ENCODE measurements at regions not wholly inside any gene's neighbourhood (a gene's known extent, or its start where the extent isn't known, plus 50 kb on each side); places are given as distances from the start of the nearest gene placed in this dataset.

DNA sequence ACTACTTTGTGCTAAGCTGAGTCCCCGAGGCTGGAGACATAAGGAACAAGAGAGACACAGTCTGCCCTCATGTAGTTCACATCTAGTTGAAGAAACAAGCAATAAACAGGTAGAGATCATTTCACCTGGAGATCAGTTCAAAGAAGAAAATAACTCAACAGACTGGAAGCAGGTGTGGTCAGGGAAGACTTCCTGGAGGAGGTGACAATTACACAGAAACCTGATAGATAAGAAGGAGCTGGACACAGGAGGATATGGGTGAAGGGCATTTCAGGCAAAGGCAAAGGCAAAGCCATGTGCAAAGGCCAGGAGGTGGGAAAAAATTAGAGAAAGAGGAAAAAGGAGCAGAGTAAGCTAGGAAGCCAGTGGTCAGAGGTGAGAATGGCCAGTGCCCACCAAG lies 115.6 kb downstream of the MN1 start:
- peaks cover 0 to 5% (median 0%) of the 10 kb centered on the region in 9 donors for H3K9me3 Mint-ChIP-seq
- POLR2A ChIA-PET: no interaction called here
- H3K36me3 Mint-ChIP-seq: peaks cover 0 to 5% (median 0%) of the 10 kb centered on the region in 3 donors
- no peak for ATAC-seq
- H3K4me3 Mint-ChIP-seq: no peak overlapping the region
- no peak overlapping the region for H3K27ac Mint-ChIP-seq
- no peaks in the 10 kb centered on the region for H3K4me1 Mint-ChIP-seq
- peaks cover 0 to 15% (median 6%) of the 10 kb centered on the region in 5 donors for H3K27me3 Mint-ChIP-seq
- peak in 1 of 10 donors; percentile 22 for DNase-seq

GRCh38 chr22:27686534-27686933 lies 115.0 kb downstream of the MN1 start:
- POLR2A ChIA-PET: no interaction called here
- DNase-seq (peak in 1 of 10 donors; percentile 55), ATAC-seq (no peak)
- Mint-ChIP-seq H3K4me3 (no peak overlapping the region), H3K4me1 (no peaks in the 10 kb centered on the region), H3K27me3 (peaks cover 0 to 19% (median 3%) of the 10 kb centered on the region in 5 donors), H3K9me3 (peaks cover 0 to 5% (median 0%) of the 10 kb centered on the region in 9 donors), H3K36me3 (peaks cover 0 to 5% (median 0%) of the 10 kb centered on the region in 3 donors), H3K27ac (no peak overlapping the region)

- no peak overlapping the region for H3K27ac Mint-ChIP-seq
- no peak overlapping the region for H3K4me3 Mint-ChIP-seq
- peaks cover 0 to 5% (median 0%) of the 10 kb centered on the region in 3 donors for H3K36me3 Mint-ChIP-seq
- H3K27me3 Mint-ChIP-seq: peaks cover 0 to 31% (median 4%) of the 10 kb centered on the region in 5 donors
- POLR2A ChIA-PET: no interaction called here
- no peak for ATAC-seq
- DNase-seq: no peak
- H3K9me3 Mint-ChIP-seq: peaks cover 0 to 9% (median under 1%) of the 10 kb centered on the region in 9 donors
- H3K4me1 Mint-ChIP-seq: no peaks in the 10 kb centered on the region
These were observed 113.5 kb downstream of the MN1 start for GRCh38 chr22:27687984-27688545.

GRCh38 chr22:27689664-27690063 lies 111.9 kb downstream of the MN1 start:
- Mint-ChIP-seq H3K27me3 (peaks cover 0 to 36% (median 6%) of the 10 kb centered on the region in 5 donors), H3K27ac (no peak overlapping the region), H3K4me1 (no peaks in the 10 kb centered on the region), H3K36me3 (peaks cover 0 to 5% (median 0%) of the 10 kb centered on the region in 3 donors), H3K9me3 (peaks cover 0 to 9% (median 3%) of the 10 kb centered on the region in 9 donors), H3K4me3 (no peak overlapping the region)
- POLR2A ChIA-PET: no interaction called here
- no peak for DNase-seq
- ATAC-seq: no peak

DNA sequence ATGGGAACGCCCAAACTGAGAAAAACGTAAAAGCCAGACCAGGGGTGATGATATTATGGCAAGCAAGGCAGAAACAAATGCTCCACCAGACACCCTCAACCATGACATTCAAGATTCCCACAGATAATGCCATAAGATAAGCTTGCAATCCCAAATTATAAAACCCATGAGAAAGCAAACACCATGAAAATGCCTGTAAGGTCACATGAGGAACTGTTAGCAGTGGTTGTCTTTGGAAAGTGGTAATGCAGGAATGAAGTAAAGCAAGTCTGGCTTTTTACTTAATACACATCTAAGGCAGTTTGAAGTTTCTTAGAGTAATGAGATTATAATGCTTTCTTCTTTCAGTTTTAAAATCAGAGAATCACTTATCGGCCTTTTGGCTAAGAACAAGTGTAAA lies 111.0 kb downstream of the MN1 start:
- H3K27ac Mint-ChIP-seq: no peak overlapping the region
- H3K9me3 Mint-ChIP-seq: peaks cover 0 to 9% (median 3%) of the 10 kb centered on the region in 9 donors
- H3K4me3 Mint-ChIP-seq: no peak overlapping the region
- no peak for DNase-seq
- H3K36me3 Mint-ChIP-seq: peaks cover 0 to 5% (median 0%) of the 10 kb centered on the region in 3 donors
- H3K27me3 Mint-ChIP-seq: peaks cover 0 to 36% (median 6%) of the 10 kb centered on the region in 5 donors
- no peaks in the 10 kb centered on the region for H3K4me1 Mint-ChIP-seq
- ATAC-seq: no peak
- POLR2A ChIA-PET: no interaction called here

DNA sequence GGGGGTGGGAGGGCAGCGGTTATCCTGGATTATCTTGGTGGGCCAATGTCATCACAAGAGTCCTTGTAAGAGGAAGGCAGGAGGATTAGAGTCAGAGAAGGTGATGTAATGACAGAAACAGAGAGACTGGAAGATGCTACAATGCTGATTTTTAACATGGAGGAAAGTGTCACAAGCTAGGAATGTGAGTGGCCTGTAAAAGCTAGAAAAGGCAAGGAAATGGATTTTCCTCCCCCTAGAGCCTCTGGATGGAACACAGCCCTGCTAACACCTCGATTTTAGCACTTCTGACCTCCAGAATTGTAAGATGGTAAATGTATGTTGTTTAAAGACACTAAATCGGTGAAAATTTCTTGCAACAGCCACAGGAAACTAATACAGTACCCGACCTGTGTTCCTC lies 109.3 kb downstream of the MN1 start:
- no peak overlapping the region for H3K4me3 Mint-ChIP-seq
- H3K27ac Mint-ChIP-seq: no peak overlapping the region
- POLR2A ChIA-PET: no interaction called here
- no peak for ATAC-seq
- H3K9me3 Mint-ChIP-seq: peaks cover 0 to 14% (median 4%) of the 10 kb centered on the region in 9 donors
- no peaks in the 10 kb centered on the region for H3K4me1 Mint-ChIP-seq
- DNase-seq: no peak
- H3K27me3 Mint-ChIP-seq: peaks cover 0 to 36% (median 6%) of the 10 kb centered on the region in 5 donors
- H3K36me3 Mint-ChIP-seq: peaks cover 0 to 5% (median 2%) of the 10 kb centered on the region in 3 donors

- Mint-ChIP-seq H3K4me3 (no peak overlapping the region), H3K9me3 (peaks cover 0 to 21% (median 4%) of the 10 kb centered on the region in 9 donors), H3K4me1 (no peaks in the 10 kb centered on the region), H3K27ac (no peak overlapping the region), H3K27me3 (peaks cover 0 to 35% (median 6%) of the 10 kb centered on the region in 5 donors), H3K36me3 (peaks cover 0 to 5% (median 2%) of the 10 kb centered on the region in 3 donors)
- ATAC-seq: no peak
- DNase-seq: no peak
- POLR2A ChIA-PET: interaction anchor here (0.6 kb wide), 1 partner anchor 1767 kb away, joined by 5 read pairs; no protein-coding TSS in a partner anchor
These were observed 105.6 kb downstream of the MN1 start for GRCh38 chr22:27695925-27696324.

GRCh38 chr22:27697888-27698287 lies 103.7 kb downstream of the MN1 start:
- DNase-seq: no peak
- peaks cover 0 to 16% (median 2%) of the 10 kb centered on the region in 5 donors for H3K27me3 Mint-ChIP-seq
- no peak overlapping the region for H3K27ac Mint-ChIP-seq
- ATAC-seq: no peak
- no peak overlapping the region for H3K4me3 Mint-ChIP-seq
- POLR2A ChIA-PET: no interaction called here
- H3K9me3 Mint-ChIP-seq: peaks cover 0 to 21% (median 4%) of the 10 kb centered on the region in 9 donors
- no peaks in the 10 kb centered on the region for H3K4me1 Mint-ChIP-seq
- H3K36me3 Mint-ChIP-seq: peaks cover 0 to 5% (median 2%) of the 10 kb centered on the region in 3 donors

All from naive thymus-derived CD8-positive, alpha-beta T cell (primary cell).